WTC11 (cell line): ENCODE measurements at regions not wholly inside any gene's neighbourhood (a gene's known extent, or its start where the extent isn't known, plus 50 kb on each side); places are given as distances from the start of the nearest gene placed in this dataset.

Experiments
- CREB1 ChIP-seq: sonication (generic); formaldehyde crosslinking; IDR thresholded peaks from 2 replicates; pipeline ENCODE4 v1.8.0; 2023; ENCODE audit warnings: mild to moderate bottlenecking, missing genetic modification reagents
- KAT7 ChIP-seq: sonication (generic); formaldehyde crosslinking; IDR thresholded peaks from 2 replicates; pipeline ENCODE4 v1.8.1; 2023; ENCODE audit warnings: missing genetic modification reagents, mild to moderate bottlenecking, borderline replicate concordance
- MAX ChIP-seq: sonication (generic); formaldehyde crosslinking; IDR thresholded peaks from 2 replicates; pipeline ENCODE4 v1.8.0; 2022; ENCODE audit warnings: mild to moderate bottlenecking, missing genetic modification reagents
- NR2C2 ChIP-seq: sonication (generic); formaldehyde crosslinking; IDR thresholded peaks from 2 replicates; pipeline ENCODE4 v1.8.0; 2022; ENCODE audit warnings: mild to moderate bottlenecking, missing genetic modification reagents
- SOX15 ChIP-seq: fragments of 250-450 bp; sonication (Bioruptor Pico); IDR thresholded peaks from 2 replicates; pipeline ENCODE4 v1.9.0; 2021; ENCODE audit warnings: mild to moderate bottlenecking
- USF2 ChIP-seq: sonication (generic); formaldehyde crosslinking; IDR thresholded peaks from 2 replicates; pipeline ENCODE4 v1.8.1; 2023; ENCODE audit warnings: mild to moderate bottlenecking, missing genetic modification reagents, moderate library complexity
- ZBTB21 ChIP-seq: sonication (generic); formaldehyde crosslinking; IDR thresholded peaks from 2 replicates; pipeline ENCODE4 v1.8.1; 2023; ENCODE audit warnings: mild to moderate bottlenecking, missing genetic modification reagents, borderline replicate concordance
- TF ChIP-seq, protein P1 (sequence below): fragments of 250-450 bp; sonication (Bioruptor Pico); IDR thresholded peaks from 2 replicates; pipeline ENCODE4 v1.9.0; 2021; ENCODE audit warnings: moderate library complexity, mild to moderate bottlenecking, inconsistent platforms, borderline replicate concordance
- TF ChIP-seq, protein P2 (sequence below): fragments of 250-450 bp; sonication (Bioruptor Pico); IDR thresholded peaks from 2 replicates; pipeline ENCODE4 v2.1.2; 2022; ENCODE audit warnings: mild to moderate bottlenecking, moderate library complexity
- TF ChIP-seq, protein P3 (sequence below): fragments of 200-600 bp; IDR thresholded peaks from 2 replicates; pipeline ENCODE4 v1.8.0; 2022; ENCODE audit warnings: antibody characterized with exemption
- TF ChIP-seq, protein P4 (sequence below): sonication (generic); formaldehyde crosslinking; conservative IDR thresholded peaks from 2 replicates; pipeline ENCODE4 v1.8.1; 2022; ENCODE audit warnings: mild to moderate bottlenecking, missing genetic modification reagents

- TF ChIP-seq, protein P1, sequence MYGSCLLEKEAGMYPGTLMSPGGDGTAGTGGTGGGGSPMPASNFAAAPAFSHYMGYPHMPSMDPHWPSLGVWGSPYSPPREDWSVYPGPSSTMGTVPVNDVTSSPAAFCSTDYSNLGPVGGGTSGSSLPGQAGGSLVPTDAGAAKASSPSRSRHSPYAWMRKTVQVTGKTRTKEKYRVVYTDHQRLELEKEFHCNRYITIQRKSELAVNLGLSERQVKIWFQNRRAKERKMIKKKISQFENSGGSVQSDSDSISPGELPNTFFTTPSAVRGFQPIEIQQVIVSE (CRISPR knock-in tag), result no peak
- TF ChIP-seq, protein P2, sequence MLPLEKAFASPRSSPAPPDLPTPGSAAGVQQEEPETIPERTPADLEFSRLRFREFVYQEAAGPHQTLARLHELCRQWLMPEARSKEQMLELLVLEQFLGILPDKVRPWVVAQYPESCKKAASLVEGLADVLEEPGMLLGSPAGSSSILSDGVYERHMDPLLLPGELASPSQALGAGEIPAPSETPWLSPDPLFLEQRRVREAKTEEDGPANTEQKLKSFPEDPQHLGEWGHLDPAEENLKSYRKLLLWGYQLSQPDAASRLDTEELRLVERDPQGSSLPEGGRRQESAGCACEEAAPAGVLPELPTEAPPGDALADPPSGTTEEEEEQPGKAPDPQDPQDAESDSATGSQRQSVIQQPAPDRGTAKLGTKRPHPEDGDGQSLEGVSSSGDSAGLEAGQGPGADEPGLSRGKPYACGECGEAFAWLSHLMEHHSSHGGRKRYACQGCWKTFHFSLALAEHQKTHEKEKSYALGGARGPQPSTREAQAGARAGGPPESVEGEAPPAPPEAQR (CRISPR knock-in tag), result no peak
- TF ChIP-seq ZBTB21 (CRISPR knock-in tag) (no peak), SOX15 (CRISPR knock-in tag) (no peak), MAX (CRISPR knock-in tag) (no peak), CREB1 (CRISPR knock-in tag) (no peak), KAT7 (no peak), NR2C2 (CRISPR knock-in tag) (no peak), USF2 (no peak)
- TF ChIP-seq, protein P3, sequence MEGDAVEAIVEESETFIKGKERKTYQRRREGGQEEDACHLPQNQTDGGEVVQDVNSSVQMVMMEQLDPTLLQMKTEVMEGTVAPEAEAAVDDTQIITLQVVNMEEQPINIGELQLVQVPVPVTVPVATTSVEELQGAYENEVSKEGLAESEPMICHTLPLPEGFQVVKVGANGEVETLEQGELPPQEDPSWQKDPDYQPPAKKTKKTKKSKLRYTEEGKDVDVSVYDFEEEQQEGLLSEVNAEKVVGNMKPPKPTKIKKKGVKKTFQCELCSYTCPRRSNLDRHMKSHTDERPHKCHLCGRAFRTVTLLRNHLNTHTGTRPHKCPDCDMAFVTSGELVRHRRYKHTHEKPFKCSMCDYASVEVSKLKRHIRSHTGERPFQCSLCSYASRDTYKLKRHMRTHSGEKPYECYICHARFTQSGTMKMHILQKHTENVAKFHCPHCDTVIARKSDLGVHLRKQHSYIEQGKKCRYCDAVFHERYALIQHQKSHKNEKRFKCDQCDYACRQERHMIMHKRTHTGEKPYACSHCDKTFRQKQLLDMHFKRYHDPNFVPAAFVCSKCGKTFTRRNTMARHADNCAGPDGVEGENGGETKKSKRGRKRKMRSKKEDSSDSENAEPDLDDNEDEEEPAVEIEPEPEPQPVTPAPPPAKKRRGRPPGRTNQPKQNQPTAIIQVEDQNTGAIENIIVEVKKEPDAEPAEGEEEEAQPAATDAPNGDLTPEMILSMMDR, result no peak
- TF ChIP-seq, protein P4, sequence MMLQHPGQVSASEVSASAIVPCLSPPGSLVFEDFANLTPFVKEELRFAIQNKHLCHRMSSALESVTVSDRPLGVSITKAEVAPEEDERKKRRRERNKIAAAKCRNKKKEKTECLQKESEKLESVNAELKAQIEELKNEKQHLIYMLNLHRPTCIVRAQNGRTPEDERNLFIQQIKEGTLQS (CRISPR knock-in tag), result no peak
Observed at GRCh38 chr2:139170406-139170805, 390.2 kb upstream of the NXPH2 start.
